H1 (cell line): ENCODE measurements at regions not wholly inside any gene's neighbourhood (a gene's known extent, or its start where the extent isn't known, plus 50 kb on each side); places are given as distances from the start of the nearest gene placed in this dataset.

ENCODE experiments used
- CTCF ChIA-PET: fragments of 300-600 bp; sonication (Branson Sonifier 250); formaldehyde crosslinking; loops from one replicate; lab custom pipeline; 2021; ENCODE audit not compliant: partially characterized antibody; lab: Charles Lee
- POLR2A ChIA-PET: fragments of 300-600 bp; sonication (Branson Sonifier 250); formaldehyde crosslinking; loops from one replicate; lab custom pipeline; 2021; ENCODE audit warnings: inconsistent platforms; ENCODE audit not compliant: partially characterized antibody; lab: Charles Lee
- DNase-seq, 2 experiments: peaks; one replicate each; pipeline versions ENCODE4 v3.0.0 to v3.0.0-alpha.2; 2010 to 2022; ENCODE audit warnings: low spot score in 2 of 2, low read depth in 1 of 2, mixed read lengths in 1 of 2
- FAIRE-seq: peaks from 2 replicates; lab custom pipeline; 2011; peaks lifted over from hg19 to GRCh38; lab: Jason Lieb, UNC
- H2AFZ ChIP-seq: 2 replicates; pipeline ENCODE4 v1.8.1; 2012; ENCODE audit warnings: low read length, inconsistent platforms
- H2AK5ac ChIP-seq: 2 replicates; pipeline ENCODE4 v1.6.1; 2013; ENCODE audit warnings: low read depth, low read length
- H2BK120ac ChIP-seq: replicated peaks from 2 replicates; pipeline ENCODE3; 2013; ENCODE audit warnings: low read depth, low read length, inconsistent platforms
- H2BK12ac ChIP-seq: 2 replicates; pipeline ENCODE4 v1.6.1; 2013; ENCODE audit warnings: low read depth, low read length
- H2BK15ac ChIP-seq: 2 replicates; pipeline ENCODE4 v1.6.1; 2013; ENCODE audit warnings: low read length
- H2BK20ac ChIP-seq: 2 replicates; pipeline ENCODE4 v1.6.1; 2013; ENCODE audit warnings: low read length
- H2BK5ac ChIP-seq: 2 replicates; pipeline ENCODE4 v1.6.1; 2013; ENCODE audit warnings: low read depth, low read length
- H3K14ac ChIP-seq: 2 replicates; pipeline ENCODE4 v1.6.1; 2013; ENCODE audit warnings: inconsistent platforms; ENCODE audit not compliant: insufficient read length
- H3K18ac ChIP-seq: 2 replicates; pipeline ENCODE4 v1.6.1; 2013; ENCODE audit warnings: low read length; ENCODE audit errors: extremely low read depth
- H3K23ac ChIP-seq: 2 replicates; pipeline ENCODE4 v1.6.1; 2013; ENCODE audit warnings: inconsistent platforms; ENCODE audit not compliant: insufficient read length
- H3K23me2 ChIP-seq: 2 replicates; pipeline ENCODE4 v1.6.1; 2013; ENCODE audit warnings: low read depth, low read length
- H3K27ac ChIP-seq: 2 replicates; pipeline ENCODE4 v1.6.1; 2011; ENCODE audit warnings: low read depth, low read length, inconsistent platforms
- H3K27me3 ChIP-seq, 4 experiments: replicated peaks in 1 of 4; 1 replicate in 1 of 4; 2 replicates in 3 of 4; pipeline versions ENCODE4 v1.6.1 to v1.8.1; 2011 to 2013; ENCODE audit warnings: low read length in 3 of 4, mild to moderate bottlenecking in 3 of 4, inconsistent platforms in 2 of 4, mixed read lengths in 2 of 4, moderate library complexity in 1 of 4; ENCODE audit not compliant: control insufficient read depth in 3 of 4, insufficient read depth in 3 of 4; ENCODE audit errors: extremely low read depth in 1 of 4
- H3K36me3 ChIP-seq, 4 experiments: 2 replicates each; pipeline versions ENCODE4 v1.6.1 to v1.8.1; 2011 to 2013; ENCODE audit warnings: mild to moderate bottlenecking in 4 of 4, low read length in 3 of 4, moderate library complexity in 2 of 4, control low read depth in 1 of 4, inconsistent platforms in 1 of 4; ENCODE audit not compliant: insufficient read depth in 4 of 4, control insufficient read depth in 2 of 4
- H3K4ac ChIP-seq: replicated peaks from 2 replicates; pipeline ENCODE3; 2013; ENCODE audit warnings: low read length, low read depth, mixed read lengths, inconsistent platforms; ENCODE audit not compliant: insufficient read length
- H3K4me1 ChIP-seq, 4 experiments: replicated peaks in 1 of 4; 1 replicate in 1 of 4; 2 replicates in 3 of 4; pipeline versions ENCODE4 v1.6.1 to v1.8.1; 2011 to 2013; ENCODE audit warnings: low read length in 3 of 4, inconsistent platforms in 2 of 4, mixed read lengths in 1 of 4; ENCODE audit not compliant: insufficient read depth in 4 of 4, control insufficient read depth in 3 of 4
- H3K4me2 ChIP-seq, 2 experiments: 2 replicates each; pipeline versions ENCODE4 v1.6.1 to v1.8.1; 2011 to 2013; ENCODE audit warnings: low read depth in 2 of 2, low read length in 2 of 2, control low read depth in 1 of 2, inconsistent platforms in 1 of 2, mild to moderate bottlenecking in 1 of 2; ENCODE audit not compliant: insufficient read depth in 1 of 2
- H3K4me3 ChIP-seq, 4 experiments: fragments of 200-600, 300-600 bp in 1 of 4; sonication (generic), shearing (Covaris generic), sonication (Bioruptor Twin) in 1 of 4; 2 replicates each; pipeline versions ENCODE4 v1.5.1 to v1.8.1; 2011 to 2016; ENCODE audit warnings: low read length in 4 of 4, low read depth in 3 of 4, control low read depth in 2 of 4, inconsistent platforms in 2 of 4, mild to moderate bottlenecking in 2 of 4, mixed read lengths in 1 of 4, moderate library complexity in 1 of 4; ENCODE audit not compliant: insufficient read depth in 2 of 4; ENCODE audit errors: extremely low read depth in 1 of 4
- H3K56ac ChIP-seq: replicated peaks from 2 replicates; pipeline ENCODE3; 2013; ENCODE audit warnings: low read depth, mild to moderate bottlenecking, mixed read lengths, low read length, inconsistent platforms; ENCODE audit not compliant: insufficient read length
- H3K79me1 ChIP-seq: 2 replicates; pipeline ENCODE4 v1.6.1; 2013; ENCODE audit warnings: low read depth, low read length, control low read depth
- H3K79me2 ChIP-seq, 2 experiments: 2 replicates each; pipeline versions ENCODE4 v1.6.1 to v1.8.1; 2012 to 2013; ENCODE audit warnings: low read length in 2 of 2, mild to moderate bottlenecking in 2 of 2, inconsistent platforms in 1 of 2; ENCODE audit not compliant: insufficient read depth in 2 of 2, control insufficient read depth in 1 of 2
- H3K9ac ChIP-seq, 4 experiments: replicated peaks in 1 of 4; 1 replicate in 1 of 4; 2 replicates in 3 of 4; pipeline versions ENCODE4 v1.6.1 to v1.8.1; 2011 to 2013; ENCODE audit warnings: low read depth in 3 of 4, low read length in 3 of 4, control low read depth in 2 of 4, mild to moderate bottlenecking in 2 of 4, moderate library complexity in 2 of 4, inconsistent platforms in 1 of 4; ENCODE audit errors: extremely low read depth in 1 of 4
- H3K9me3 ChIP-seq, 2 experiments: 2 replicates each; pipeline versions ENCODE4 v1.6.1 to v1.8.1; 2012 to 2013; ENCODE audit warnings: mild to moderate bottlenecking in 2 of 2, moderate library complexity in 2 of 2, control low read depth in 1 of 2, inconsistent platforms in 1 of 2, low read depth in 1 of 2, low read length in 1 of 2, mixed read lengths in 1 of 2; ENCODE audit not compliant: insufficient read depth in 2 of 2
- H4K20me1 ChIP-seq, 2 experiments: replicated peaks in 1 of 2; 2 replicates each; pipeline versions ENCODE3 to v1.8.1; 2011 to 2013; ENCODE audit warnings: inconsistent platforms in 2 of 2, low read length in 2 of 2, mild to moderate bottlenecking in 1 of 2; ENCODE audit not compliant: insufficient read depth in 2 of 2, control insufficient read depth in 1 of 2
- H4K5ac ChIP-seq: 2 replicates; pipeline ENCODE4 v1.6.1; 2013; ENCODE audit warnings: low read length, low read depth, mixed read lengths, inconsistent platforms; ENCODE audit not compliant: insufficient read length
- H4K8ac ChIP-seq: 2 replicates; pipeline ENCODE4 v1.8.0; 2013; ENCODE audit warnings: mild to moderate bottlenecking, moderate library complexity, low read length, inconsistent platforms; ENCODE audit not compliant: insufficient read depth; ENCODE audit errors: extremely low read depth
- H4K91ac ChIP-seq: replicated peaks from 2 replicates; pipeline ENCODE3; 2013; ENCODE audit warnings: low read length, mixed read lengths, inconsistent platforms; ENCODE audit not compliant: insufficient read length
- CEBPB ChIP-seq: IDR thresholded peaks from 2 replicates; pipeline ENCODE4 v1.6.1; 2012; ENCODE audit warnings: low read depth, low read length
- JUN ChIP-seq: IDR thresholded peaks from 2 replicates; pipeline ENCODE4 v1.6.1; 2011; ENCODE audit warnings: low read depth, mild to moderate bottlenecking, improper control_type of control experiment, low read length
- PHF8 ChIP-seq: fragments of 200-600 bp; sonication (generic); conservative IDR thresholded peaks from 2 replicates; pipeline ENCODE4 v1.7.1; 2012; ENCODE audit warnings: low read depth, mild to moderate bottlenecking, inconsistent platforms, low read length, moderate library complexity
- POU5F1 ChIP-seq: IDR thresholded peaks from 2 replicates; pipeline ENCODE4 v1.6.1; 2011; ENCODE audit warnings: low read depth, mild to moderate bottlenecking, low read length, moderate library complexity
- SIRT6 ChIP-seq: IDR thresholded peaks from one replicate; pipeline ENCODE4 v1.7.1; 2012; ENCODE audit warnings: low read length, inconsistent platforms
- SP4 ChIP-seq: IDR thresholded peaks from 2 replicates; pipeline ENCODE4 v1.6.1; 2012; ENCODE audit warnings: low read length, inconsistent platforms
- ZNF274 ChIP-seq: IDR thresholded peaks from 2 replicates; pipeline ENCODE4 v1.7.0; 2012; ENCODE audit warnings: low read length, borderline replicate concordance; ENCODE audit errors: extremely low read depth
- WGBS, 2 experiments: shearing (Covaris generic) in 1 of 2; methylation state at CpG; one replicate each; pipeline versions ENCODE4 v1.1.6 to v1.1.7; 2013 to 2015; ENCODE audit warnings: low lambda C conversion rate in 2 of 2, mixed read lengths in 2 of 2, inconsistent platforms in 1 of 2, low coverage in 1 of 2, missing lambda C conversion rate in 1 of 2; ENCODE audit not compliant: insufficient replicate concordance in 2 of 2, insufficient coverage in 1 of 2, insufficient read length in 1 of 2; ENCODE audit errors: extremely low coverage in 1 of 2, missing lambda C conversion rate in 1 of 2; 5-methylcytosine and 5-hydroxymethylcytosine counted together
- TF ChIP-seq, protein P1 (sequence below): IDR thresholded peaks from 2 replicates; pipeline ENCODE4 v1.6.1; 2012; ENCODE audit warnings: inconsistent platforms
- TF ChIP-seq, protein P2 (sequence below): IDR thresholded peaks from 2 replicates; pipeline ENCODE4 v1.6.1; 2012; ENCODE audit warnings: low read length, inconsistent platforms

DNA sequence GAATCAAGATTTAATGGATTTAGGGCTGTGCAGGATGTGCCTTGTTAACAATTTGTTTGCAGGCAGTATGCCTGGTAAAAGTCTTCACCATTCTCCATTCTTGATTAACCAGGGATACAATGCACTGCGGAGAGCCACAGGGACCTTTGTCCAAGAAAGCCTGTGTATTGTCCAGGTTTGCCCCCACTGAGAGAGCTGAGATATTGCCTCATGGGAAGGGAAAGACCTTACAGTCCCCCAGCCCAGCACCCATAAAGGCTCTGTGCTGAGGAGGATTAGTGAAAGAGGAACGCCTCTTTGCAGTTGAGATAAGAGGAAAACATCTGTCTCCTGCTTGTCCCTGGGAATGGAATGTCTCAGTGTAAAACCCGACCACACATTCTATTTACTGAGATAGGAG is 2169.6 kb downstream of the TP53TG3F start:
- no peaks in the 10 kb centered on the region for H3K79me1 ChIP-seq
- no peak overlapping the region for H4K8ac ChIP-seq
- no peak overlapping the region for H2BK12ac ChIP-seq
- no peak overlapping the region for H3K4me2 ChIP-seq
- no peaks in the 10 kb centered on the region for H4K20me1 ChIP-seq
- no peak overlapping the region for H4K5ac ChIP-seq
- H3K4me3 ChIP-seq = no peak overlapping the region
- no peak overlapping the region for H2BK20ac ChIP-seq
- H3K14ac ChIP-seq = no peak overlapping the region
- H2BK15ac ChIP-seq = no peak overlapping the region
- no peaks in the 10 kb centered on the region for H3K36me3 ChIP-seq
- no peak overlapping the region for H2BK120ac ChIP-seq
- no peaks in the 10 kb centered on the region for H3K23me2 ChIP-seq
- no peak overlapping the region for H3K9ac ChIP-seq
- H3K27ac ChIP-seq = no peak overlapping the region
- no peak for DNase-seq
- H3K4ac ChIP-seq = no peak overlapping the region
- H3K56ac ChIP-seq = no peak overlapping the region
- peaks cover 64 to 75% of the 10 kb centered on the region in 2 experiments for H3K9me3 ChIP-seq
- CTCF ChIA-PET = no interaction called here
- no peaks in the 10 kb centered on the region for H3K79me2 ChIP-seq
- no peak overlapping the region for H2AK5ac ChIP-seq
- H2AFZ ChIP-seq = no peak overlapping the region
- 95% methylated on average over 3 of the region's 3 CpGs; no CpG with 5 or more reads in 1 of the 2 experiments for WGBS, 2 experiments
- no peak overlapping the region for H2BK5ac ChIP-seq
- no peaks in the 10 kb centered on the region for H3K4me1 ChIP-seq
- no peak overlapping the region for H3K23ac ChIP-seq
- TF ChIP-seq PHF8 = no peak
- no peak for TF ChIP-seq CEBPB
- no peak for TF ChIP-seq POU5F1
- TF ChIP-seq, protein P1, sequence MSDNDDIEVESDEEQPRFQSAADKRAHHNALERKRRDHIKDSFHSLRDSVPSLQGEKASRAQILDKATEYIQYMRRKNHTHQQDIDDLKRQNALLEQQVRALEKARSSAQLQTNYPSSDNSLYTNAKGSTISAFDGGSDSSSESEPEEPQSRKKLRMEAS = no peak
- no peak for TF ChIP-seq SP4
- no peak for TF ChIP-seq JUN
- TF ChIP-seq, protein P2, sequence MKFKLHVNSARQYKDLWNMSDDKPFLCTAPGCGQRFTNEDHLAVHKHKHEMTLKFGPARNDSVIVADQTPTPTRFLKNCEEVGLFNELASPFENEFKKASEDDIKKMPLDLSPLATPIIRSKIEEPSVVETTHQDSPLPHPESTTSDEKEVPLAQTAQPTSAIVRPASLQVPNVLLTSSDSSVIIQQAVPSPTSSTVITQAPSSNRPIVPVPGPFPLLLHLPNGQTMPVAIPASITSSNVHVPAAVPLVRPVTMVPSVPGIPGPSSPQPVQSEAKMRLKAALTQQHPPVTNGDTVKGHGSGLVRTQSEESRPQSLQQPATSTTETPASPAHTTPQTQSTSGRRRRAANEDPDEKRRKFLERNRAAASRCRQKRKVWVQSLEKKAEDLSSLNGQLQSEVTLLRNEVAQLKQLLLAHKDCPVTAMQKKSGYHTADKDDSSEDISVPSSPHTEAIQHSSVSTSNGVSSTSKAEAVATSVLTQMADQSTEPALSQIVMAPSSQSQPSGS = no peak
- no peak for TF ChIP-seq SIRT6
- no peak for TF ChIP-seq ZNF274
- TF ChIP-seq, all 59 proteins: peak for 0
- no peak for FAIRE-seq
- no peak overlapping the region for H4K91ac ChIP-seq
- POLR2A ChIA-PET = no interaction called here
- H3K27me3 ChIP-seq = no peaks in the 10 kb centered on the region
- no peak overlapping the region for H3K18ac ChIP-seq
